ENCODE measurements at regions not wholly inside any gene's neighbourhood (a gene's known extent, or its start where the extent isn't known, plus 50 kb on each side); places are given as distances from the start of the nearest gene placed in this dataset.

DNA sequence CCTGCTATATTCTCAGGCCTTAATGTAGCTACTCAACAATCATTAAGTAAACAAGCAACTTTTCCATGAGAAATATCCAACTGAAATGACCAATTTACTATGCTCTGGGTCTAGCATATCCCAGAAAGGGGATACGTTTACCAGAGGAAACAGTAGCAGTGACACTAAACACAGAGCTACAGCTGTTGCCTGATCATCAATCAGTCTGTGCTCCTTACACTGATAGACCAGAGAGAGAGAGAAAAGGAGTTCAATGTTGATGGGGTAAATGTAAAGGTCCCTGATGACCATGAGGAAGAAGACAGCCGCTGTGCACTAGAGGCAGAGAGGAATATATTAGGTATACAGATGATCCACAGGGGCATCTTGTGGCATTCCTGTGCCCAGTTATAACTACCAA is 397.2 kb upstream of the USP15 start (continued):
- no peak for TF ChIP-seq RXRA (IDR thresholded peaks at IDR 0.05; ENCODE audit: insufficient read depth, low read depth, low read length)
- TF ChIP-seq SIN3A (conservative IDR thresholded peaks at IDR 0.05 in 1 of 2, IDR thresholded peaks at IDR 0.05 in 1 of 2; ENCODE audit: low read depth in 1 of 2, low read length in 2 of 2), result no peak
- no peak for TF ChIP-seq SIRT6 (IDR thresholded peaks at IDR 0.05; ENCODE audit: low read length)
- TF ChIP-seq SP2 (IDR thresholded peaks at IDR 0.05; ENCODE audit: low read length), result no peak
- no peak for TF ChIP-seq KDM4A (IDR thresholded peaks at IDR 0.05; ENCODE audit: low read depth, low read length, severe bottlenecking)
